ENCODE measurements at regions not wholly inside any gene's neighbourhood (a gene's known extent, or its start where the extent isn't known, plus 50 kb on each side); places are given as distances from the start of the nearest gene placed in this dataset.

DNA sequence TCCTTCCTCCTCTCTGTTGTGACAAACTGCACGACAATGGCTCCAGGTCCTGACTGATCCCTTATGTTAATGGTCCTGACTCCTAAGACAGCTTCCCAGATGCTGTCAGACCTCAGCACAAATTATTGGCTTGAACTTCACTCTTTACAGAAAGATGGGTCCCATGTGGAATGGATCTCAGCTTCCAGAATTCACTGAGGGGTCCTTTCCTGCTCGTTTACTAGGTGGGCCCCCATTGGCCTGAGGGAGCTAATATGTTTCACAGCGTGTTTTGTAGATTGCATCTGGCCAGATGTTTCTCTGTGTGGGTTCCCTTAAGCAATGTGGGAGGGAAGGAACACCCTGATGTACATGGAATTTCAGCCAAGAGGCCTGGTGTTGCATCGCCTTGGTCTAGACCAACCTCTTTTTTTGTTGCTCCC is 826.6 kb downstream of the MAFB start:
- TF ChIP-seq, protein P1, sequence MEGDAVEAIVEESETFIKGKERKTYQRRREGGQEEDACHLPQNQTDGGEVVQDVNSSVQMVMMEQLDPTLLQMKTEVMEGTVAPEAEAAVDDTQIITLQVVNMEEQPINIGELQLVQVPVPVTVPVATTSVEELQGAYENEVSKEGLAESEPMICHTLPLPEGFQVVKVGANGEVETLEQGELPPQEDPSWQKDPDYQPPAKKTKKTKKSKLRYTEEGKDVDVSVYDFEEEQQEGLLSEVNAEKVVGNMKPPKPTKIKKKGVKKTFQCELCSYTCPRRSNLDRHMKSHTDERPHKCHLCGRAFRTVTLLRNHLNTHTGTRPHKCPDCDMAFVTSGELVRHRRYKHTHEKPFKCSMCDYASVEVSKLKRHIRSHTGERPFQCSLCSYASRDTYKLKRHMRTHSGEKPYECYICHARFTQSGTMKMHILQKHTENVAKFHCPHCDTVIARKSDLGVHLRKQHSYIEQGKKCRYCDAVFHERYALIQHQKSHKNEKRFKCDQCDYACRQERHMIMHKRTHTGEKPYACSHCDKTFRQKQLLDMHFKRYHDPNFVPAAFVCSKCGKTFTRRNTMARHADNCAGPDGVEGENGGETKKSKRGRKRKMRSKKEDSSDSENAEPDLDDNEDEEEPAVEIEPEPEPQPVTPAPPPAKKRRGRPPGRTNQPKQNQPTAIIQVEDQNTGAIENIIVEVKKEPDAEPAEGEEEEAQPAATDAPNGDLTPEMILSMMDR (conservative IDR thresholded peaks at IDR 0.05 in 1 of 2, IDR thresholded peaks at IDR 0.05 in 1 of 2; ENCODE audit: extremely low read depth in 1 of 2, insufficient read depth in 1 of 2, low read depth in 1 of 2, low read length in 2 of 2): no peak
- TF ChIP-seq EZH2 (IDR thresholded peaks at IDR 0.05; ENCODE audit: borderline replicate concordance, low read length): no peak
